GM23248 (cell line): ENCODE measurements at regions not wholly inside any gene's neighbourhood (a gene's known extent, or its start where the extent isn't known, plus 50 kb on each side); places are given as distances from the start of the nearest gene placed in this dataset.

Experiments used
- DNase-seq: peaks from one replicate; pipeline ENCODE4 v3.0.0-alpha.2; 2015
- H2AFZ ChIP-seq: fragments of 200-600 bp; sonication (generic); 2 replicates; pipeline ENCODE4 v1.6.1; 2016; ENCODE audit warnings: antibody characterized with exemption
- H3F3A ChIP-seq: fragments of 200-600 bp; sonication (generic); 2 replicates; pipeline ENCODE4 v1.6.1; 2016; ENCODE audit warnings: mild to moderate bottlenecking, antibody characterized with exemption, mixed run types; ENCODE audit not compliant: insufficient read depth
- H3K27ac ChIP-seq: fragments of 200-600 bp; sonication (generic); 2 replicates; pipeline ENCODE4 v1.5.1; 2016; ENCODE audit warnings: mild to moderate bottlenecking
- H3K27me3 ChIP-seq: fragments of 200-600 bp; sonication (generic); replicated peaks from 2 replicates; pipeline ENCODE4 v1.6.1; 2016; ENCODE audit warnings: mild to moderate bottlenecking; ENCODE audit not compliant: insufficient read depth
- H3K36me3 ChIP-seq: fragments of 200-600 bp; sonication (generic); 2 replicates; pipeline ENCODE4 v1.6.1; 2016; ENCODE audit warnings: low read depth, mild to moderate bottlenecking
- H3K4me1 ChIP-seq: fragments of 200-600 bp; sonication (generic); 2 replicates; pipeline ENCODE4 v1.6.1; 2016; ENCODE audit warnings: mild to moderate bottlenecking; ENCODE audit not compliant: insufficient read depth
- H3K4me2 ChIP-seq: fragments of 200-600 bp; sonication (generic); one replicate; pipeline ENCODE4 v1.6.1; 2016; ENCODE audit warnings: mild to moderate bottlenecking; ENCODE audit not compliant: unreplicated experiment
- H3K4me3 ChIP-seq: fragments of 200-600 bp; sonication (generic); 2 replicates; pipeline ENCODE4 v1.5.1; 2016; ENCODE audit warnings: mild to moderate bottlenecking
- H3K79me2 ChIP-seq: fragments of 200-600 bp; sonication (generic); 2 replicates; pipeline ENCODE4 v1.6.1; 2016; ENCODE audit warnings: mild to moderate bottlenecking; ENCODE audit not compliant: insufficient read depth
- H3K9ac ChIP-seq: fragments of 200-600 bp; sonication (generic); 2 replicates; pipeline ENCODE4 v1.6.1; 2016; ENCODE audit warnings: mild to moderate bottlenecking
- H3K9me2 ChIP-seq: fragments of 200-600 bp; sonication (generic); 2 replicates; pipeline ENCODE4 v1.6.1; 2016; ENCODE audit warnings: mixed run types, mild to moderate bottlenecking, moderate library complexity; ENCODE audit not compliant: insufficient read depth
- H3K9me3 ChIP-seq: fragments of 200-600 bp; sonication (generic); one replicate; pipeline ENCODE4 v1.6.1; 2017; ENCODE audit warnings: low read depth
- H4K20me1 ChIP-seq: fragments of 200-600 bp; sonication (generic); 2 replicates; pipeline ENCODE4 v1.6.0; 2016; ENCODE audit not compliant: insufficient read depth
- EZH2 ChIP-seq: fragments of 200-600 bp; sonication (generic); IDR thresholded peaks from 2 replicates; pipeline ENCODE4 v1.6.1; 2018; ENCODE audit warnings: antibody characterized with exemption, mild to moderate bottlenecking; ENCODE audit not compliant: insufficient read depth, poor library complexity, severe bottlenecking
- EZH2phosphoT487 ChIP-seq: fragments of 200-600 bp; sonication (generic); IDR thresholded peaks from 2 replicates; pipeline ENCODE4 v1.6.1; 2018; ENCODE audit warnings: antibody characterized with exemption, moderate library complexity, mild to moderate bottlenecking, low read depth; ENCODE audit not compliant: insufficient read depth
- WGBS, 2 experiments: methylation state at CpG; one replicate each; pipeline ENCODE4 v1.1.6; 2015 to 2017; ENCODE audit warnings: low lambda C conversion rate in 2 of 2, low coverage in 1 of 2; ENCODE audit errors: missing lambda C conversion rate in 2 of 2; 5-methylcytosine and 5-hydroxymethylcytosine counted together
- in situ Hi-C: fragments of 300-500 bp; cut with MboI; formaldehyde crosslinking; loops from 2 replicates; pipeline ENCODE4 v1.15.0; 2020

- DNase-seq, result no peak
- TF ChIP-seq EZH2 (no peak), EZH2phosphoT487 (no peak)
- Histone ChIP-seq H2AFZ (no peak overlapping the region), H3K27ac (no peak overlapping the region), H3K27me3 (no peaks in the 10 kb centered on the region), H3K36me3 (no peaks in the 10 kb centered on the region), H3K9ac (no peak overlapping the region), H3F3A (no peaks in the 10 kb centered on the region), H3K4me2 (no peak overlapping the region), H3K9me3 (no peaks in the 10 kb centered on the region), H3K79me2 (no peaks in the 10 kb centered on the region), H3K9me2 (no peaks in the 10 kb centered on the region), H3K4me3 (no peak overlapping the region), H3K4me1 (0 out of 2 replicates have a peak, but pooled peaks cover 4% of the 10 kb centered on the region), H4K20me1 (no peaks in the 10 kb centered on the region)
- in situ Hi-C loops, result no loop called here
- WGBS, 2 experiments, result 88 to 90% methylated on average over 8 of the region's 8 CpGs
These were observed 296.3 kb upstream of the ZMIZ1 start for GRCh38 chr10:78772486-78772885.

GRCh38 chr10:78772986-78773530 is 295.7 kb upstream of the ZMIZ1 start:
- no peaks in the 10 kb centered on the region for H3K9me2 ChIP-seq
- no peaks in the 10 kb centered on the region for H3K36me3 ChIP-seq
- no peak for DNase-seq
- H3K4me2 ChIP-seq, result no peak overlapping the region
- H3K79me2 ChIP-seq, result no peaks in the 10 kb centered on the region
- no peak overlapping the region for H2AFZ ChIP-seq
- H3K4me1 ChIP-seq, result 0 out of 2 replicates have a peak, but pooled peaks cover 7% of the 10 kb centered on the region
- in situ Hi-C loops, result no loop called here
- H4K20me1 ChIP-seq, result no peaks in the 10 kb centered on the region
- no peaks in the 10 kb centered on the region for H3K9me3 ChIP-seq
- no peaks in the 10 kb centered on the region for H3F3A ChIP-seq
- no peak overlapping the region for H3K4me3 ChIP-seq
- no peak overlapping the region for H3K27ac ChIP-seq
- TF ChIP-seq EZH2phosphoT487 (no peak), EZH2 (no peak)
- 86 to 92% methylated on average over 12 of the region's 12 CpGs for WGBS, 2 experiments
- no peaks in the 10 kb centered on the region for H3K27me3 ChIP-seq
- H3K9ac ChIP-seq, result no peak overlapping the region

GRCh38 chr10:78774614-78774998 is 294.2 kb upstream of the ZMIZ1 start:
- Histone ChIP-seq H3K4me3 (no peak overlapping the region), H3K36me3 (no peaks in the 10 kb centered on the region), H3K9ac (no peak overlapping the region), H3K4me1 (0 out of 2 replicates have a peak, but pooled peaks cover 7% of the 10 kb centered on the region), H4K20me1 (no peaks in the 10 kb centered on the region), H3K79me2 (no peaks in the 10 kb centered on the region), H3F3A (no peaks in the 10 kb centered on the region), H2AFZ (no peak overlapping the region), H3K27me3 (no peaks in the 10 kb centered on the region), H3K27ac (no peak overlapping the region), H3K9me3 (no peaks in the 10 kb centered on the region), H3K4me2 (no peak overlapping the region), H3K9me2 (no peaks in the 10 kb centered on the region)
- in situ Hi-C loops, result no loop called here
- 79 to 82% methylated on average over 6 of the region's 6 CpGs for WGBS, 2 experiments
- no peak for DNase-seq
- TF ChIP-seq EZH2phosphoT487 (no peak), EZH2 (no peak)

GRCh38 chr10:78774999-78775711 is 293.6 kb upstream of the ZMIZ1 start:
- no peaks in the 10 kb centered on the region for H3F3A ChIP-seq
- 0 out of 2 replicates have a peak, but pooled peaks cover 7% of the 10 kb centered on the region for H3K4me1 ChIP-seq
- H3K4me2 ChIP-seq, result no peak overlapping the region

More at GRCh38 chr10:78774999-78775711, 293.6 kb upstream of the ZMIZ1 start:
- Histone ChIP-seq H3K36me3 (no peaks in the 10 kb centered on the region), H2AFZ (no peak overlapping the region), H3K27ac (no peak overlapping the region), H4K20me1 (no peaks in the 10 kb centered on the region), H3K79me2 (no peaks in the 10 kb centered on the region), H3K9me2 (no peaks in the 10 kb centered on the region), H3K27me3 (no peaks in the 10 kb centered on the region), H3K9me3 (no peaks in the 10 kb centered on the region), H3K4me3 (no peak overlapping the region), H3K9ac (no peak overlapping the region)
- DNase-seq, result no peak
- in situ Hi-C loops, result no loop called here
- TF ChIP-seq EZH2phosphoT487, result no peak
- WGBS, 2 experiments, result 65 to 69% methylated on average over 14 of the region's 14 CpGs
